ENCODE measurements at regions not wholly inside any gene's neighbourhood (a gene's known extent, or its start where the extent isn't known, plus 50 kb on each side); places are given as distances from the start of the nearest gene placed in this dataset.

GRCh38 chr12:127640181-127640886 is 626.6 kb upstream of the TMEM132C start:
- H2AFZ ChIP-seq (replicated peaks), result no peak overlapping the region
- Mint-ChIP-seq H3K4me1 (no peaks in the 10 kb centered on the region), H3K27me3 (ENCODE audit: insufficient read depth, low read depth) (peaks cover under 1% of the 10 kb centered on the region), H3K4me3 (no peak overlapping the region), H3K36me3 (no peaks in the 10 kb centered on the region), H3K9me3 (no peaks in the 10 kb centered on the region), H3K27ac (no peak overlapping the region)
- H3K27me3 ChIP-seq, result no peaks in the 10 kb centered on the region
- no peak overlapping the region for H3K4me2 ChIP-seq
- TF ChIP-seq CTCF (IDR thresholded peaks at IDR 0.05) (no peak), EZH2 (IDR thresholded peaks at IDR 0.05) (no peak), EZH2phosphoT487 (IDR thresholded peaks at IDR 0.05) (no peak)
- H3K4me1 ChIP-seq, result peaks cover 10% of the 10 kb centered on the region
- DNase-seq (ENCODE audit: low spot score), result no peak
- no peak overlapping the region for H3K9ac ChIP-seq
- no peaks in the 10 kb centered on the region for H3K9me3 ChIP-seq (ENCODE audit: low read depth)
- H4K20me1 ChIP-seq (ENCODE audit: low read depth), result no peaks in the 10 kb centered on the region
- no peaks in the 10 kb centered on the region for H3K36me3 ChIP-seq
- no peak overlapping the region for H3K27ac ChIP-seq
- H3F3A ChIP-seq (ENCODE audit: low read depth), result no peaks in the 10 kb centered on the region
- no peaks in the 10 kb centered on the region for H3K79me2 ChIP-seq (ENCODE audit: low read depth)
- H3K4me3 ChIP-seq, result no peak overlapping the region

GRCh38 chr12:127642208-127642607 is 624.8 kb upstream of the TMEM132C start:
- Histone ChIP-seq H3F3A (ENCODE audit: low read depth) (no peaks in the 10 kb centered on the region), H3K27me3 (no peaks in the 10 kb centered on the region), H3K4me2 (no peak overlapping the region), H4K20me1 (ENCODE audit: low read depth) (no peaks in the 10 kb centered on the region), H3K4me3 (no peak overlapping the region), H3K9me3 (ENCODE audit: low read depth) (no peaks in the 10 kb centered on the region), H3K4me1 (peaks cover 10% of the 10 kb centered on the region), H3K79me2 (ENCODE audit: low read depth) (no peaks in the 10 kb centered on the region), H3K36me3 (no peaks in the 10 kb centered on the region), H3K9ac (no peak overlapping the region), H3K27ac (no peak overlapping the region), H2AFZ (replicated peaks) (no peak overlapping the region)
- H3K9me3 Mint-ChIP-seq, result no peaks in the 10 kb centered on the region
- DNase-seq (ENCODE audit: low spot score), result no peak
- no peaks in the 10 kb centered on the region for H3K4me1 Mint-ChIP-seq
- no peak overlapping the region for H3K27ac Mint-ChIP-seq
- H3K27me3 Mint-ChIP-seq (ENCODE audit: insufficient read depth, low read depth), result peaks cover 4% of the 10 kb centered on the region
- H3K36me3 Mint-ChIP-seq, result no peaks in the 10 kb centered on the region
- no peak for TF ChIP-seq EZH2phosphoT487 (IDR thresholded peaks at IDR 0.05)
- no peak for TF ChIP-seq CTCF (IDR thresholded peaks at IDR 0.05)
- no peak for TF ChIP-seq EZH2 (IDR thresholded peaks at IDR 0.05)
- H3K4me3 Mint-ChIP-seq, result no peak overlapping the region

- Histone ChIP-seq H3K79me2 (ENCODE audit: low read depth) (no peaks in the 10 kb centered on the region), H3K27ac (no peak overlapping the region), H3K36me3 (no peaks in the 10 kb centered on the region), H3K4me2 (no peak overlapping the region), H3K4me3 (no peak overlapping the region), H2AFZ (replicated peaks) (no peak overlapping the region), H3K4me1 (peaks cover 10% of the 10 kb centered on the region), H4K20me1 (ENCODE audit: low read depth) (no peaks in the 10 kb centered on the region), H3K9me3 (ENCODE audit: low read depth) (no peaks in the 10 kb centered on the region), H3K27me3 (no peaks in the 10 kb centered on the region), H3K9ac (no peak overlapping the region), H3F3A (ENCODE audit: low read depth) (no peaks in the 10 kb centered on the region)
- peaks cover 4% of the 10 kb centered on the region for H3K27me3 Mint-ChIP-seq (ENCODE audit: insufficient read depth, low read depth)
- no peak for TF ChIP-seq EZH2phosphoT487 (IDR thresholded peaks at IDR 0.05)
- no peak for TF ChIP-seq CTCF (IDR thresholded peaks at IDR 0.05)
- TF ChIP-seq EZH2 (IDR thresholded peaks at IDR 0.05), result no peak
- no peaks in the 10 kb centered on the region for H3K36me3 Mint-ChIP-seq
- H3K4me3 Mint-ChIP-seq, result no peak overlapping the region
- no peak for DNase-seq (ENCODE audit: low spot score)
- H3K9me3 Mint-ChIP-seq, result peaks cover under 1% of the 10 kb centered on the region
- no peak overlapping the region for H3K27ac Mint-ChIP-seq
- no peaks in the 10 kb centered on the region for H3K4me1 Mint-ChIP-seq
Measured at GRCh38 chr12:127648321-127648720, 618.6 kb upstream of the TMEM132C start.
